A673 (cell line): ENCODE measurements at regions not wholly inside any gene's neighbourhood (a gene's known extent, or its start where the extent isn't known, plus 50 kb on each side); places are given as distances from the start of the nearest gene placed in this dataset.

Source experiments
- CTCF ChIP-seq: fragments of 300-800, 200-600 bp; sonication (generic); conservative IDR thresholded peaks from 2 replicates; pipeline ENCODE4 v1.5.1; 2017; ENCODE audit warnings: low read depth, mild to moderate bottlenecking, antibody characterized with exemption, low read length, moderate library complexity, mixed read lengths
- EZH2 ChIP-seq: fragments of 200-600 bp; sonication (generic); IDR thresholded peaks from 2 replicates; pipeline ENCODE4 v1.6.1; 2017; ENCODE audit warnings: borderline replicate concordance, low read depth, mild to moderate bottlenecking, mixed read lengths, antibody characterized with exemption, low read length; ENCODE audit not compliant: poor library complexity, severe bottlenecking

- no peak for TF ChIP-seq CTCF
- TF ChIP-seq EZH2, result no peak
Measured at GRCh38 chr5:167839065-167839464, 452.4 kb upstream of the WWC1 start.
